GM23338 (cell line): ENCODE measurements at regions not wholly inside any gene's neighbourhood (a gene's known extent, or its start where the extent isn't known, plus 50 kb on each side); places are given as distances from the start of the nearest gene placed in this dataset.

Experiments
- ATAC-seq: fragments of 200-7000 bp; cut with Tn5 transposase; 3 replicates; pipeline ENCODE4 v1.9.1; 2020
- DNase-seq: peaks from one replicate; pipeline ENCODE4 v3.0.0-alpha.2; 2015; ENCODE audit warnings: low spot score
- H2AFZ ChIP-seq: fragments of 200-600 bp; sonication (generic); 2 replicates; pipeline ENCODE4 v1.8.0; 2016; ENCODE audit warnings: antibody characterized with exemption, mild to moderate bottlenecking, moderate library complexity
- H3F3A ChIP-seq: fragments of 200-600 bp; sonication (generic); replicated peaks from 2 replicates; pipeline ENCODE4 v1.8.0; 2017; ENCODE audit warnings: antibody characterized with exemption, mixed run types, low read depth
- H3K27ac ChIP-seq: fragments of 200-600 bp; sonication (generic); 2 replicates; pipeline ENCODE4 v1.6.1; 2016; ENCODE audit warnings: low read depth
- H3K27me3 ChIP-seq: fragments of 200-600 bp; sonication (generic); 2 replicates; pipeline ENCODE4 v1.8.0; 2016; ENCODE audit warnings: mild to moderate bottlenecking, mixed run types, moderate library complexity; ENCODE audit not compliant: insufficient read depth
- H3K36me3 ChIP-seq: fragments of 200-600 bp; sonication (generic); 2 replicates; pipeline ENCODE4 v1.8.0; 2016; ENCODE audit warnings: mild to moderate bottlenecking; ENCODE audit not compliant: insufficient read depth
- H3K4me1 ChIP-seq: fragments of 200-600 bp; sonication (generic); 2 replicates; pipeline ENCODE4 v1.8.0; 2016; ENCODE audit warnings: mild to moderate bottlenecking, moderate library complexity; ENCODE audit not compliant: insufficient read depth
- H3K4me2 ChIP-seq: fragments of 200-600 bp; sonication (generic); 2 replicates; pipeline ENCODE4 v1.7.1; 2017; ENCODE audit warnings: mixed run types
- H3K4me3 ChIP-seq: fragments of 200-600 bp; sonication (generic); 2 replicates; pipeline ENCODE4 v1.6.1; 2016; ENCODE audit warnings: mixed run types
- H3K79me2 ChIP-seq: fragments of 200-600 bp; sonication (generic); replicated peaks from 2 replicates; pipeline ENCODE4 v1.8.0; 2017; ENCODE audit warnings: mild to moderate bottlenecking; ENCODE audit not compliant: insufficient read depth
- H3K9me2 ChIP-seq: fragments of 200-600 bp; sonication (generic); 2 replicates; pipeline ENCODE4 v1.8.0; 2017; ENCODE audit not compliant: insufficient read depth
- H4K20me1 ChIP-seq: fragments of 200-600 bp; sonication (generic); replicated peaks from 2 replicates; pipeline ENCODE4 v1.8.0; 2017; ENCODE audit warnings: mild to moderate bottlenecking; ENCODE audit not compliant: insufficient read depth
- H3K27ac Mint-ChIP-seq: 2 replicates; pipeline ENCODE4 v1.8.0; 2020; ENCODE audit warnings: inconsistent platforms, mild to moderate bottlenecking, moderate library complexity, mixed read lengths
- H3K27me3 Mint-ChIP-seq: 3 replicates; pipeline ENCODE4 v1.8.0; 2022; ENCODE audit warnings: low read depth, mild to moderate bottlenecking, moderate library complexity, mixed read lengths, inconsistent platforms; ENCODE audit not compliant: insufficient read depth, poor library complexity
- H3K36me3 Mint-ChIP-seq: 3 replicates; pipeline ENCODE4 v1.8.0; 2021; ENCODE audit warnings: low read depth, mild to moderate bottlenecking, inconsistent platforms, moderate library complexity, mixed read lengths
- H3K4me1 Mint-ChIP-seq: 3 replicates; pipeline ENCODE4 v1.8.0; 2020; ENCODE audit warnings: mild to moderate bottlenecking, inconsistent platforms, mixed read lengths
- H3K4me3 Mint-ChIP-seq: 3 replicates; pipeline ENCODE4 v1.8.0; 2021; ENCODE audit warnings: moderate library complexity, mild to moderate bottlenecking, inconsistent platforms, mixed read lengths
- H3K9me3 Mint-ChIP-seq: 3 replicates; pipeline ENCODE4 v1.8.0; 2020; ENCODE audit warnings: moderate library complexity, mild to moderate bottlenecking, inconsistent platforms, mixed read lengths
- CREB1 ChIP-seq: fragments of 250-450 bp; sonication (Bioruptor Pico); IDR thresholded peaks from 2 replicates; pipeline ENCODE4 v1.5.0; 2020; ENCODE audit warnings: low read depth, mild to moderate bottlenecking, moderate library complexity
- CTCF ChIP-seq, 2 experiments: fragments of 200-600 bp in 1 of 2; sonication (generic) in 1 of 2; conservative IDR thresholded peaks; 2 replicates each; pipeline versions ENCODE4 v1.5.1 to v1.6.1; 2016 to 2017; ENCODE audit warnings: antibody characterized with exemption in 2 of 2, low read depth in 2 of 2, mild to moderate bottlenecking in 2 of 2, moderate library complexity in 1 of 2
- EZH2 ChIP-seq: fragments of 200-600 bp; sonication (generic); IDR thresholded peaks from one replicate; pipeline ENCODE4 v1.8.0; 2017; ENCODE audit warnings: antibody characterized with exemption, mild to moderate bottlenecking, low read depth; ENCODE audit not compliant: unreplicated experiment
- EZH2phosphoT487 ChIP-seq: fragments of 200-600 bp; sonication (generic); IDR thresholded peaks from one replicate; pipeline ENCODE4 v1.8.1; 2018; ENCODE audit warnings: antibody characterized with exemption; ENCODE audit not compliant: unreplicated experiment
- NANOG ChIP-seq: IDR thresholded peaks from 2 replicates; pipeline ENCODE4 v1.6.1; 2016; ENCODE audit warnings: antibody characterized with exemption, borderline replicate concordance
- STAT1 ChIP-seq: IDR thresholded peaks from one replicate; pipeline ENCODE4 v1.6.1; 2016; ENCODE audit warnings: antibody characterized with exemption; ENCODE audit not compliant: unreplicated experiment
- TF ChIP-seq, protein P1 (sequence below): IDR thresholded peaks from one replicate; pipeline ENCODE4 v1.6.1; 2018; ENCODE audit warnings: antibody characterized with exemption; ENCODE audit not compliant: unreplicated experiment
- TF ChIP-seq, protein P2 (sequence below): fragments of 250-450 bp; sonication (Bioruptor Pico); IDR thresholded peaks from 2 replicates; pipeline ENCODE4 v1.5.0; 2020; ENCODE audit warnings: mild to moderate bottlenecking, moderate library complexity

- Histone ChIP-seq H3K4me1 (peaks cover 9% of the 10 kb centered on the region; the same call in 1 of the 2 replicates), H3K27ac (no peak overlapping the region), H3K4me3 (no peak overlapping the region), H3K27me3 (no peaks in the 10 kb centered on the region), H3K79me2 (no peaks in the 10 kb centered on the region), H3F3A (no peaks in the 10 kb centered on the region), H4K20me1 (no peaks in the 10 kb centered on the region), H3K9me2 (no peaks in the 10 kb centered on the region), H3K36me3 (no peaks in the 10 kb centered on the region), H2AFZ (peak overlapping the region; percentile 90; the same call in 1 of the 2 replicates), H3K4me2 (no peak overlapping the region)
- ATAC-seq = no peak
- TF ChIP-seq EZH2phosphoT487 = no peak
- TF ChIP-seq EZH2 = no peak
- TF ChIP-seq, protein P1, sequence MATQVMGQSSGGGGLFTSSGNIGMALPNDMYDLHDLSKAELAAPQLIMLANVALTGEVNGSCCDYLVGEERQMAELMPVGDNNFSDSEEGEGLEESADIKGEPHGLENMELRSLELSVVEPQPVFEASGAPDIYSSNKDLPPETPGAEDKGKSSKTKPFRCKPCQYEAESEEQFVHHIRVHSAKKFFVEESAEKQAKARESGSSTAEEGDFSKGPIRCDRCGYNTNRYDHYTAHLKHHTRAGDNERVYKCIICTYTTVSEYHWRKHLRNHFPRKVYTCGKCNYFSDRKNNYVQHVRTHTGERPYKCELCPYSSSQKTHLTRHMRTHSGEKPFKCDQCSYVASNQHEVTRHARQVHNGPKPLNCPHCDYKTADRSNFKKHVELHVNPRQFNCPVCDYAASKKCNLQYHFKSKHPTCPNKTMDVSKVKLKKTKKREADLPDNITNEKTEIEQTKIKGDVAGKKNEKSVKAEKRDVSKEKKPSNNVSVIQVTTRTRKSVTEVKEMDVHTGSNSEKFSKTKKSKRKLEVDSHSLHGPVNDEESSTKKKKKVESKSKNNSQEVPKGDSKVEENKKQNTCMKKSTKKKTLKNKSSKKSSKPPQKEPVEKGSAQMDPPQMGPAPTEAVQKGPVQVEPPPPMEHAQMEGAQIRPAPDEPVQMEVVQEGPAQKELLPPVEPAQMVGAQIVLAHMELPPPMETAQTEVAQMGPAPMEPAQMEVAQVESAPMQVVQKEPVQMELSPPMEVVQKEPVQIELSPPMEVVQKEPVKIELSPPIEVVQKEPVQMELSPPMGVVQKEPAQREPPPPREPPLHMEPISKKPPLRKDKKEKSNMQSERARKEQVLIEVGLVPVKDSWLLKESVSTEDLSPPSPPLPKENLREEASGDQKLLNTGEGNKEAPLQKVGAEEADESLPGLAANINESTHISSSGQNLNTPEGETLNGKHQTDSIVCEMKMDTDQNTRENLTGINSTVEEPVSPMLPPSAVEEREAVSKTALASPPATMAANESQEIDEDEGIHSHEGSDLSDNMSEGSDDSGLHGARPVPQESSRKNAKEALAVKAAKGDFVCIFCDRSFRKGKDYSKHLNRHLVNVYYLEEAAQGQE = no peak
- no peak for TF ChIP-seq CREB1 (CRISPR knock-in tag)
- TF ChIP-seq NANOG = no peak
- no peak for TF ChIP-seq CTCF (conservative IDR thresholded peaks at IDR 0.05; ENCODE audit: low read depth in 2 of 2)
- peaks cover 17% of the 10 kb centered on the region for H3K4me1 Mint-ChIP-seq
- no peaks in the 10 kb centered on the region for H3K9me3 Mint-ChIP-seq
- no peaks in the 10 kb centered on the region for H3K36me3 Mint-ChIP-seq
- no peak overlapping the region for H3K27ac Mint-ChIP-seq
- H3K4me3 Mint-ChIP-seq = no peak overlapping the region
- DNase-seq = no peak
- H3K27me3 Mint-ChIP-seq = peaks cover 9% of the 10 kb centered on the region
Measured at GRCh38 chr2:172213116-172213860, 110.6 kb upstream of the DLX2 start.

DNA sequence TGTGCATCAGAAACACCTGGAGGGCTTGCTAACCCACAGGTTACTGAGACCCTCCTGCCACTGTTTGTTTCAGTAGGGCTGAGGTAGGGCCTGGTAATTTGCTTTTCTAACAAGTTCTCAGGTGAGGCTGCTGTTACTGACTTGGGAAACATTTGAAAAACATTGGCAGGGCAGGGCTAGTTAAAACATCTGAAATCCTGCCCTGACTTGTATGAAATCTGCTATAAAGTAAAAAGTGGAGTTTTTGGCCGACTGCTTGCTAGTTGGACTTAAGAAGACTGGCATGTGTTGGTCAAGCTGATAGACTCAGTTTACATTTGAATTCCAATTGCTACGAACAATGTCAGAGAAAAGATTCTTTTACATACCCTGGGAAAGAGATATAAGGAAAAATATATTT lies 111.6 kb upstream of the DLX2 start:
- no peak overlapping the region for H3K4me2 ChIP-seq
- no peak for TF ChIP-seq EZH2
- no peak for TF ChIP-seq CREB1 (CRISPR knock-in tag)
- TF ChIP-seq STAT1 = no peak
- TF ChIP-seq, protein P2, sequence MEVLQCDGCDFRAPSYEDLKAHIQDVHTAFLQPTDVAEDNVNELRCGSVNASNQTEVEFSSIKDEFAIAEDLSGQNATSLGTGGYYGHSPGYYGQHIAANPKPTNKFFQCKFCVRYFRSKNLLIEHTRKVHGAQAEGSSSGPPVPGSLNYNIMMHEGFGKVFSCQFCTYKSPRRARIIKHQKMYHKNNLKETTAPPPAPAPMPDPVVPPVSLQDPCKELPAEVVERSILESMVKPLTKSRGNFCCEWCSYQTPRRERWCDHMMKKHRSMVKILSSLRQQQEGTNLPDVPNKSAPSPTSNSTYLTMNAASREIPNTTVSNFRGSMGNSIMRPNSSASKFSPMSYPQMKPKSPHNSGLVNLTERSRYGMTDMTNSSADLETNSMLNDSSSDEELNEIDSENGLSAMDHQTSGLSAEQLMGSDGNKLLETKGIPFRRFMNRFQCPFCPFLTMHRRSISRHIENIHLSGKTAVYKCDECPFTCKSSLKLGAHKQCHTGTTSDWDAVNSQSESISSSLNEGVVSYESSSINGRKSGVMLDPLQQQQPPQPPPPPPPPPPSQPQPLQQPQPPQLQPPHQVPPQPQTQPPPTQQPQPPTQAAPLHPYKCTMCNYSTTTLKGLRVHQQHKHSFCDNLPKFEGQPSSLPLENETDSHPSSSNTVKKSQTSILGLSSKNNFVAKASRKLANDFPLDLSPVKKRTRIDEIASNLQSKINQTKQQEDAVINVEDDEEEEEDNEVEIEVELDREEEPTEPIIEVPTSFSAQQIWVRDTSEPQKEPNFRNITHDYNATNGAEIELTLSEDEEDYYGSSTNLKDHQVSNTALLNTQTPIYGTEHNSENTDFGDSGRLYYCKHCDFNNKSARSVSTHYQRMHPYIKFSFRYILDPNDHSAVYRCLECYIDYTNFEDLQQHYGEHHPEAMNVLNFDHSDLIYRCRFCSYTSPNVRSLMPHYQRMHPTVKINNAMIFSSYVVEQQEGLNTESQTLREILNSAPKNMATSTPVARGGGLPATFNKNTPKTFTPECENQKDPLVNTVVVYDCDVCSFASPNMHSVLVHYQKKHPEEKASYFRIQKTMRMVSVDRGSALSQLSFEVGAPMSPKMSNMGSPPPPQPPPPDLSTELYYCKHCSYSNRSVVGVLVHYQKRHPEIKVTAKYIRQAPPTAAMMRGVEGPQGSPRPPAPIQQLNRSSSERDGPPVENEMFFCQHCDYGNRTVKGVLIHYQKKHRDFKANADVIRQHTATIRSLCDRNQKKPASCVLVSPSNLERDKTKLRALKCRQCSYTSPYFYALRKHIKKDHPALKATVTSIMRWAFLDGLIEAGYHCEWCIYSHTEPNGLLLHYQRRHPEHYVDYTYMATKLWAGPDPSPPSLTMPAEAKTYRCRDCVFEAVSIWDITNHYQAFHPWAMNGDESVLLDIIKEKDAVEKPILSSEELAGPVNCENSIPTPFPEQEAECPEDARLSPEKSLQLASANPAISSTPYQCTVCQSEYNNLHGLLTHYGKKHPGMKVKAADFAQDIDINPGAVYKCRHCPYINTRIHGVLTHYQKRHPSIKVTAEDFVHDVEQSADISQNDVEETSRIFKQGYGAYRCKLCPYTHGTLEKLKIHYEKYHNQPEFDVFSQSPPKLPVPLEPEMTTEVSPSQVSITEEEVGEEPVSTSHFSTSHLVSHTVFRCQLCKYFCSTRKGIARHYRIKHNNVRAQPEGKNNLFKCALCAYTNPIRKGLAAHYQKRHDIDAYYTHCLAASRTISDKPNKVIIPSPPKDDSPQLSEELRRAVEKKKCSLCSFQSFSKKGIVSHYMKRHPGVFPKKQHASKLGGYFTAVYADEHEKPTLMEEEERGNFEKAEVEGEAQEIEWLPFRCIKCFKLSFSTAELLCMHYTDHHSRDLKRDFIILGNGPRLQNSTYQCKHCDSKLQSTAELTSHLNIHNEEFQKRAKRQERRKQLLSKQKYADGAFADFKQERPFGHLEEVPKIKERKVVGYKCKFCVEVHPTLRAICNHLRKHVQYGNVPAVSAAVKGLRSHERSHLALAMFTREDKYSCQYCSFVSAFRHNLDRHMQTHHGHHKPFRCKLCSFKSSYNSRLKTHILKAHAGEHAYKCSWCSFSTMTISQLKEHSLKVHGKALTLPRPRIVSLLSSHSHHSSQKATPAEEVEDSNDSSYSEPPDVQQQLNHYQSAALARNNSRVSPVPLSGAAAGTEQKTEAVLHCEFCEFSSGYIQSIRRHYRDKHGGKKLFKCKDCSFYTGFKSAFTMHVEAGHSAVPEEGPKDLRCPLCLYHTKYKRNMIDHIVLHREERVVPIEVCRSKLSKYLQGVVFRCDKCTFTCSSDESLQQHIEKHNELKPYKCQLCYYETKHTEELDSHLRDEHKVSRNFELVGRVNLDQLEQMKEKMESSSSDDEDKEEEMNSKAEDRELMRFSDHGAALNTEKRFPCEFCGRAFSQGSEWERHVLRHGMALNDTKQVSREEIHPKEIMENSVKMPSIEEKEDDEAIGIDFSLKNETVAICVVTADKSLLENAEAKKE = no peak
- no peak for TF ChIP-seq EZH2phosphoT487

More for the DNA sequence above, 111.6 kb upstream of the DLX2 start:
- peaks cover 8% of the 10 kb centered on the region for H3K27me3 Mint-ChIP-seq
- ATAC-seq = no peak
- H3K4me1 Mint-ChIP-seq = peaks cover 17% of the 10 kb centered on the region
- DNase-seq = no peak
- Histone ChIP-seq H3K9me2 (no peaks in the 10 kb centered on the region), H3K27ac (no peak overlapping the region), H3K79me2 (no peaks in the 10 kb centered on the region), H3K27me3 (no peaks in the 10 kb centered on the region), H4K20me1 (no peaks in the 10 kb centered on the region), H2AFZ (peak overlapping the region; percentile 90; the same call in 1 of the 2 replicates), H3K4me3 (no peak overlapping the region), H3F3A (no peaks in the 10 kb centered on the region), H3K4me1 (peaks cover 3% of the 10 kb centered on the region; the same call in 1 of the 2 replicates), H3K36me3 (no peaks in the 10 kb centered on the region)
- no peaks in the 10 kb centered on the region for H3K36me3 Mint-ChIP-seq
- H3K27ac Mint-ChIP-seq = no peak overlapping the region
- no peak overlapping the region for H3K4me3 Mint-ChIP-seq
- H3K9me3 Mint-ChIP-seq = no peaks in the 10 kb centered on the region
